WTC11 (cell line): ENCODE measurements at regions not wholly inside any gene's neighbourhood (a gene's known extent, or its start where the extent isn't known, plus 50 kb on each side); places are given as distances from the start of the nearest gene placed in this dataset.

Experiments used
- ATAC-seq: fragments of 200-7000 bp; cut with Tn5 transposase; 2 replicates; pipeline ENCODE4 v1.10.0; 2021; ENCODE audit warnings: mild to moderate bottlenecking, moderate library complexity
- CTCF ChIA-PET: fragments of 300-600 bp; sonication (Branson Sonifier 250); formaldehyde crosslinking; loops from one replicate; lab custom pipeline; 2021; ENCODE audit warnings: antibody characterized with exemption; lab: Charles Lee
- POLR2A ChIA-PET: fragments of 350-600 bp; sonication (Branson Sonifier 250); formaldehyde crosslinking; loops from one replicate; lab custom pipeline; 2021; ENCODE audit warnings: antibody characterized with exemption; lab: Charles Lee
- DNase-seq: peaks from one replicate; pipeline ENCODE4 v3.0.0; 2021; ENCODE audit warnings: low spot score
- H3K27ac Mint-ChIP-seq: 2 replicates; pipeline ENCODE4 v1.8.0; 2021; ENCODE audit warnings: mixed read lengths
- H3K27me3 Mint-ChIP-seq: 2 replicates; pipeline ENCODE4 v1.8.0; 2021; ENCODE audit warnings: low read depth, mild to moderate bottlenecking, moderate library complexity, mixed read lengths
- H3K36me3 Mint-ChIP-seq: 2 replicates; pipeline ENCODE4 v1.8.0; 2021; ENCODE audit warnings: mixed read lengths
- H3K4me1 Mint-ChIP-seq: 2 replicates; pipeline ENCODE4 v1.8.0; 2022; ENCODE audit warnings: mixed read lengths
- H3K4me3 Mint-ChIP-seq: 2 replicates; pipeline ENCODE4 v1.8.0; 2021; ENCODE audit warnings: mild to moderate bottlenecking, moderate library complexity, mixed read lengths
- H3K9me3 Mint-ChIP-seq: 2 replicates; pipeline ENCODE4 v1.8.0; 2021; ENCODE audit warnings: mixed read lengths
- ATF1 ChIP-seq: sonication (generic); formaldehyde crosslinking; IDR thresholded peaks from 2 replicates; pipeline ENCODE4 v1.8.1; 2023; ENCODE audit warnings: mild to moderate bottlenecking, moderate library complexity, missing genetic modification reagents
- ESRRA ChIP-seq: sonication (generic); formaldehyde crosslinking; IDR thresholded peaks from 2 replicates; pipeline ENCODE4 v1.8.1; 2022; ENCODE audit warnings: mild to moderate bottlenecking, missing genetic modification reagents, borderline replicate concordance
- ETV6 ChIP-seq: sonication (generic); formaldehyde crosslinking; IDR thresholded peaks from 2 replicates; pipeline ENCODE4 v1.8.1; 2022; ENCODE audit warnings: mild to moderate bottlenecking, missing genetic modification reagents
- IRF2 ChIP-seq: sonication (generic); formaldehyde crosslinking; IDR thresholded peaks from 2 replicates; pipeline ENCODE4 v1.8.0; 2022; ENCODE audit warnings: low read depth, missing genetic modification reagents, borderline replicate concordance
- NR3C1 ChIP-seq: sonication (generic); formaldehyde crosslinking; conservative IDR thresholded peaks from 2 replicates; pipeline ENCODE4 v1.8.1; 2023; ENCODE audit warnings: low read depth, mild to moderate bottlenecking, missing genetic modification reagents
- PREB ChIP-seq: sonication (generic); formaldehyde crosslinking; IDR thresholded peaks from 2 replicates; pipeline ENCODE4 v1.8.1; 2022; ENCODE audit warnings: mild to moderate bottlenecking, missing genetic modification reagents, moderate library complexity, borderline replicate concordance
- SMAD3 ChIP-seq: sonication (generic); formaldehyde crosslinking; IDR thresholded peaks from 2 replicates; pipeline ENCODE4 v1.8.0; 2022; ENCODE audit warnings: missing genetic modification reagents, mild to moderate bottlenecking, borderline replicate concordance
- SP1 ChIP-seq: sonication (generic); formaldehyde crosslinking; conservative IDR thresholded peaks from 2 replicates; pipeline ENCODE4 v1.8.1; 2022; ENCODE audit warnings: missing genetic modification reagents
- STAT6 ChIP-seq: sonication (generic); formaldehyde crosslinking; conservative IDR thresholded peaks from 2 replicates; pipeline ENCODE4 v1.8.1; 2023; ENCODE audit warnings: mild to moderate bottlenecking, low read depth, missing genetic modification reagents, moderate library complexity
- TP53 ChIP-seq: sonication (generic); formaldehyde crosslinking; IDR thresholded peaks from 2 replicates; pipeline ENCODE4 v1.8.1; 2023; ENCODE audit warnings: mild to moderate bottlenecking, missing genetic modification reagents
- ZBTB43 ChIP-seq: sonication (generic); formaldehyde crosslinking; IDR thresholded peaks from 2 replicates; pipeline ENCODE4 v1.8.1; 2023; ENCODE audit warnings: mild to moderate bottlenecking, missing genetic modification reagents
- ZNF121 ChIP-seq: sonication (generic); formaldehyde crosslinking; IDR thresholded peaks from 2 replicates; pipeline ENCODE4 v1.8.0; 2023; ENCODE audit warnings: missing genetic modification reagents
- ZNF423 ChIP-seq: fragments of 250-450 bp; sonication (Bioruptor Pico); IDR thresholded peaks from 2 replicates; pipeline ENCODE4 v2.1.2; 2022; ENCODE audit warnings: mild to moderate bottlenecking, moderate library complexity
- ZNF425 ChIP-seq: fragments of 250-450 bp; sonication (Bioruptor Pico); conservative IDR thresholded peaks from 2 replicates; pipeline ENCODE4 v1.9.0; 2021; ENCODE audit warnings: mild to moderate bottlenecking
- ZNF512 ChIP-seq: sonication (generic); formaldehyde crosslinking; IDR thresholded peaks from 2 replicates; pipeline ENCODE4 v1.8.1; 2022; ENCODE audit warnings: missing genetic modification reagents, borderline replicate concordance
- TF ChIP-seq, protein P1 (sequence below): sonication (generic); formaldehyde crosslinking; IDR thresholded peaks from 2 replicates; pipeline ENCODE4 v1.8.0; 2023; ENCODE audit warnings: mild to moderate bottlenecking, missing genetic modification reagents
- TF ChIP-seq, protein P2 (sequence below): sonication (generic); formaldehyde crosslinking; IDR thresholded peaks from 2 replicates; pipeline ENCODE4 v1.8.0; 2022; ENCODE audit warnings: missing genetic modification reagents

DNA sequence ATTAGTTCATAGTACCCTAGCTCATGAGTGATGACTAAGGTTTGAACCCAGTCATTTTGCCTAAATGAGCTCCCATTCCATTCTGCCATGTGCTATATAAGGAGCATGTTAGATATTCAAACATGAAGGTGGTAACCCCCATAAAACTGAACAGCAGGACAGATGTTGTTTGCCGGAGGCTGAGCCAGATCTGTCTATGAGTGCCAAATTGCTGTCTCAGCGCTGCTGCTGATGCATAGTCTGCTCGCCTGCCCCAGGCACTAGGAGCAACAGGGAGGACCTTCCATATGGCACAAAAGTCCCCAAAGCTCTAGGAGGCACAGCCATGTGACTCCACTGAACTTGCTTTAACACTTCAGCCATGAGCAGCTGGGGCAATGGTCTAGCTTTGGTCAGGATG is 466.0 kb upstream of the GHITM start:
- Mint-ChIP-seq H3K4me3 (no peak overlapping the region), H3K27me3 (no peaks in the 10 kb centered on the region), H3K4me1 (no peaks in the 10 kb centered on the region), H3K9me3 (peaks cover 8% of the 10 kb centered on the region), H3K27ac (no peak overlapping the region), H3K36me3 (no peaks in the 10 kb centered on the region)
- TF ChIP-seq ZNF121 (CRISPR knock-in tag), result no peak
- TF ChIP-seq, protein P1, sequence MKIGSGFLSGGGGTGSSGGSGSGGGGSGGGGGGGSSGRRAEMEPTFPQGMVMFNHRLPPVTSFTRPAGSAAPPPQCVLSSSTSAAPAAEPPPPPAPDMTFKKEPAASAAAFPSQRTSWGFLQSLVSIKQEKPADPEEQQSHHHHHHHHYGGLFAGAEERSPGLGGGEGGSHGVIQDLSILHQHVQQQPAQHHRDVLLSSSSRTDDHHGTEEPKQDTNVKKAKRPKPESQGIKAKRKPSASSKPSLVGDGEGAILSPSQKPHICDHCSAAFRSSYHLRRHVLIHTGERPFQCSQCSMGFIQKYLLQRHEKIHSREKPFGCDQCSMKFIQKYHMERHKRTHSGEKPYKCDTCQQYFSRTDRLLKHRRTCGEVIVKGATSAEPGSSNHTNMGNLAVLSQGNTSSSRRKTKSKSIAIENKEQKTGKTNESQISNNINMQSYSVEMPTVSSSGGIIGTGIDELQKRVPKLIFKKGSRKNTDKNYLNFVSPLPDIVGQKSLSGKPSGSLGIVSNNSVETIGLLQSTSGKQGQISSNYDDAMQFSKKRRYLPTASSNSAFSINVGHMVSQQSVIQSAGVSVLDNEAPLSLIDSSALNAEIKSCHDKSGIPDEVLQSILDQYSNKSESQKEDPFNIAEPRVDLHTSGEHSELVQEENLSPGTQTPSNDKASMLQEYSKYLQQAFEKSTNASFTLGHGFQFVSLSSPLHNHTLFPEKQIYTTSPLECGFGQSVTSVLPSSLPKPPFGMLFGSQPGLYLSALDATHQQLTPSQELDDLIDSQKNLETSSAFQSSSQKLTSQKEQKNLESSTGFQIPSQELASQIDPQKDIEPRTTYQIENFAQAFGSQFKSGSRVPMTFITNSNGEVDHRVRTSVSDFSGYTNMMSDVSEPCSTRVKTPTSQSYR, result no peak
- no peak for TF ChIP-seq ZNF512 (CRISPR knock-in tag)
- TF ChIP-seq ESRRA, result no peak
- no peak for TF ChIP-seq TP53 (CRISPR knock-in tag)
- TF ChIP-seq SMAD3 (CRISPR knock-in tag), result no peak
- TF ChIP-seq, protein P2, sequence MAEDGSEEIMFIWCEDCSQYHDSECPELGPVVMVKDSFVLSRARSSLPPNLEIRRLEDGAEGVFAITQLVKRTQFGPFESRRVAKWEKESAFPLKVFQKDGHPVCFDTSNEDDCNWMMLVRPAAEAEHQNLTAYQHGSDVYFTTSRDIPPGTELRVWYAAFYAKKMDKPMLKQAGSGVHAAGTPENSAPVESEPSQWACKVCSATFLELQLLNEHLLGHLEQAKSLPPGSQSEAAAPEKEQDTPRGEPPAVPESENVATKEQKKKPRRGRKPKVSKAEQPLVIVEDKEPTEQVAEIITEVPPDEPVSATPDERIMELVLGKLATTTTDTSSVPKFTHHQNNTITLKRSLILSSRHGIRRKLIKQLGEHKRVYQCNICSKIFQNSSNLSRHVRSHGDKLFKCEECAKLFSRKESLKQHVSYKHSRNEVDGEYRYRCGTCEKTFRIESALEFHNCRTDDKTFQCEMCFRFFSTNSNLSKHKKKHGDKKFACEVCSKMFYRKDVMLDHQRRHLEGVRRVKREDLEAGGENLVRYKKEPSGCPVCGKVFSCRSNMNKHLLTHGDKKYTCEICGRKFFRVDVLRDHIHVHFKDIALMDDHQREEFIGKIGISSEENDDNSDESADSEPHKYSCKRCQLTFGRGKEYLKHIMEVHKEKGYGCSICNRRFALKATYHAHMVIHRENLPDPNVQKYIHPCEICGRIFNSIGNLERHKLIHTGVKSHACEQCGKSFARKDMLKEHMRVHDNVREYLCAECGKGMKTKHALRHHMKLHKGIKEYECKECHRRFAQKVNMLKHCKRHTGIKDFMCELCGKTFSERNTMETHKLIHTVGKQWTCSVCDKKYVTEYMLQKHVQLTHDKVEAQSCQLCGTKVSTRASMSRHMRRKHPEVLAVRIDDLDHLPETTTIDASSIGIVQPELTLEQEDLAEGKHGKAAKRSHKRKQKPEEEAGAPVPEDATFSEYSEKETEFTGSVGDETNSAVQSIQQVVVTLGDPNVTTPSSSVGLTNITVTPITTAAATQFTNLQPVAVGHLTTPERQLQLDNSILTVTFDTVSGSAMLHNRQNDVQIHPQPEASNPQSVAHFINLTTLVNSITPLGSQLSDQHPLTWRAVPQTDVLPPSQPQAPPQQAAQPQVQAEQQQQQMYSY (CRISPR knock-in tag), result no peak
- no peak for TF ChIP-seq IRF2 (CRISPR knock-in tag)
- no peak for TF ChIP-seq ETV6 (CRISPR knock-in tag)
- TF ChIP-seq STAT6 (CRISPR knock-in tag), result no peak
- TF ChIP-seq ZBTB43 (CRISPR knock-in tag), result no peak
- ATAC-seq (no peak), DNase-seq (no peak)
- ChIA-PET POLR2A (no interaction called here), CTCF (interaction anchor here (1.0 kb wide), 1 partner anchor 592 kb away, joined by 4 read pairs; no protein-coding TSS in a partner anchor)

- ChIA-PET POLR2A (no interaction called here), CTCF (interaction anchor here (1.3 kb wide), 1 partner anchor 194 kb away, joined by 4 read pairs; no protein-coding TSS in a partner anchor)
- no peaks in the 10 kb centered on the region for H3K9me3 Mint-ChIP-seq
- no peak overlapping the region for H3K4me3 Mint-ChIP-seq
- no peaks in the 10 kb centered on the region for H3K27me3 Mint-ChIP-seq
- no peaks in the 10 kb centered on the region for H3K36me3 Mint-ChIP-seq
- DNase-seq (no peak), ATAC-seq (no peak)
- no peak overlapping the region for H3K27ac Mint-ChIP-seq
- H3K4me1 Mint-ChIP-seq, result peaks cover 6% of the 10 kb centered on the region
- TF ChIP-seq NR3C1 (CRISPR knock-in tag) (no peak), ATF1 (no peak), PREB (no peak), ZNF423 (no peak), ZNF425 (CRISPR knock-in tag) (no peak), SP1 (CRISPR knock-in tag) (no peak)
These were observed 461.5 kb upstream of the GHITM start for GRCh38 chr10:83677795-83678194.
